GM18867 (cell line): ENCODE measurements at regions not wholly inside any gene's neighbourhood (a gene's known extent, or its start where the extent isn't known, plus 50 kb on each side); places are given as distances from the start of the nearest gene placed in this dataset.

Experiments
- ATAC-seq: cut with Tn5 transposase; IDR thresholded peaks from one replicate; pipeline ENCODE4 v1.9.1; 2021; ENCODE audit warnings: mild to moderate bottlenecking, moderate library complexity; ENCODE audit not compliant: unreplicated experiment

DNA sequence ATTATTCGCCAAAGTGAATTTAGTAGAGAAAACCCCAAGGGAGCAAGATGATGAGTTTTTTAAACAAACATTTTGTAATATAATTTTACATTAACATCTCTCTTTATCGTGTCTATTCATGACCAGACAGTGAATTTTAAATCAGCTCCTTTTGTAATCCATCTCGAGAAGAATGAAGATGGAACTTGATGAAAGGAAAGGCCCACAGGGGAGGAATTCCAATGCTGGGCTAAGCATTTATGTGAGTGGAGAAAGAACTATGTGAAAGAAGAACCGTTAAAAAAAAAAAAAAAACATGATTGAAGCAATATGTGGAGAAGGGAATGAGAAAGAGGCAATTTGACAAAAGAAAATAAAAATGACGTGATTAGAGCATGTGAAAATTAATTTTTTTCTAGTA is 170.6 kb downstream of the KCTD12 start:
- ATAC-seq, result no peak

DNA sequence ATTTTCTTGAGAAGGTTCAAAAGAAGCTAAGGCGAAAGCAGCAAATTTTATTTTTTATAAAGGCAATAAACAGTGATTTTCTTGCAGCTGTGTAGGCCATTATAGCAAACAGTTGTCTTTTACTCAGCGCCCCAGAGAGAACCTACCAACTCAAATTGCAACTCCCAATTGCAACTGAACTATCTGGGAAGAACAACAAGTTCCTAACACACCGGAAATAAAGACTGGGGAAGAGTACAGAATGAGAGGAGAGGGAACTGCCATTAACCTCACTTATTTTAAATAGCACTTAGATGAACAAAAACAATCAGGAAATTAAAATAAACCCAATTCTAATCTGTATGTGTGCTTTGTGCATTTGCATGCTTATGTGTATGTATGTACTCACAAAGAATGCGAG is 171.1 kb downstream of the KCTD12 start:
- ATAC-seq, result no peak

DNA sequence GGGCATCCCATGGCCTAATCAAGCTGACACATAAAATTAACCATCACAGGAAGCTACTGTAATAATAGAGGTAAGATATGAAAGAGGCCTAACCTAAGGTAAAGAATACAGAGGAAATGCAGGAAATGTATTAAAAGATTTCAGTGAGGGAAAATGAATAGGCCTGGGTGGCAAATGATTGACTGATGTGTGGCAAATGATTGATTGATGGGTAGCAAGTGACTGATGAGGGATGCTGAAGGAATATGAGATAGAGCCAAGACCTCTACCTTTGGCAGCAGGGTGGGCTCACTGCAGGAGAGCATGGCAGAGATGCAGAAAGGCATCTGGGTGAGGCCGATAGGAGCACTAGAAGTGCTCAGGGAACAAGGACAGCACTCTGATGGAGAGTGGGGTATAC is 172.9 kb downstream of the KCTD12 start:
- ATAC-seq, result no peak

DNA sequence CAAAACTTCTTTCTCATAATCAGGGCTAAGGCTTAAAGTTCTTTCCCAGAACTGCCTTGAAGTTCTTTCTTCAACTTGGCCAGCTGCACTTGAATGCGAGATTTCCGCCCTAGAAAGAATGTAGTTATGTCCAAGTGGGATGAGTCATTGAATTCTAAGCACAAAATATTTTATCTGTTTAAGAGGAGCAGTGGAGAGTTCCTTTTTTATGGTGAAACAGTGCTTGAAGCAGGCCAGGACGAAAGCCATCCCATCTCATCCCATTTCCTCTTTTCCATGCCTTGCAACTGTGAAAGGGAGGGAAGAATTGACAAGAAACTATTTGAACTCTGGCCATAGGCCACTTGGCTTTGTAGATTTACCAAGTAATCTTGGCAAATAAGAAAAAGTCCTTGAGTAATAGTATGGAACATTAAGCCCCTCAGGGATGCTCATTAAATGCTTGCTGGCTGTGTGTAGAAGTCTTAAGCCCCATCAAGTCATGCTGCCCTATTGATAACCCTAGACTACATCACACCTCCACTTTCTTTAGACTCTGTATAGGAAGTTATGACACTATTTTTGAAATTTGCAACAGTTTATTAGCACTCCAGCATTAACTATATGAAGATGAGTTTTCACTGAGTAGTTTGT is 174.5 kb downstream of the KCTD12 start:
- ATAC-seq, result no peak

DNA sequence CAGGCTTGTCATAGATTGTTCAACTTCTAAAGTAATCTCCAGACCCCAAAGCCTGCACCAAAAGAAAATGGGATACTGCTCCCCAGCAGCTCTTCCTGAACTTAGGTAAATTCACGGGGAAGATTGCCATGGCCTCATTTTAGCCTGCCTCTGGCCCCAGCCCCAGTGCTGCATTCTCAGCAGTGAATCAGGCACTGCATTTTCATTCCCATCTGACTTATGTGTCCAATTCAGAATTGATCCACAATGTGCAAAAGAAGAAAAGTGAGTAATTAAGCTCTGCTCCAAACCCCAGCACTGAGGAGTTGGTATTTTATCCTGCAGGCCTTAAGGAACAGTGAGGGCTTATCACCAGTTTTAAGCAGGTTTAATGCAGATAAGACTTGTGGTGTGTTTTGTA is 176.4 kb downstream of the KCTD12 start:
- no peak for ATAC-seq

DNA sequence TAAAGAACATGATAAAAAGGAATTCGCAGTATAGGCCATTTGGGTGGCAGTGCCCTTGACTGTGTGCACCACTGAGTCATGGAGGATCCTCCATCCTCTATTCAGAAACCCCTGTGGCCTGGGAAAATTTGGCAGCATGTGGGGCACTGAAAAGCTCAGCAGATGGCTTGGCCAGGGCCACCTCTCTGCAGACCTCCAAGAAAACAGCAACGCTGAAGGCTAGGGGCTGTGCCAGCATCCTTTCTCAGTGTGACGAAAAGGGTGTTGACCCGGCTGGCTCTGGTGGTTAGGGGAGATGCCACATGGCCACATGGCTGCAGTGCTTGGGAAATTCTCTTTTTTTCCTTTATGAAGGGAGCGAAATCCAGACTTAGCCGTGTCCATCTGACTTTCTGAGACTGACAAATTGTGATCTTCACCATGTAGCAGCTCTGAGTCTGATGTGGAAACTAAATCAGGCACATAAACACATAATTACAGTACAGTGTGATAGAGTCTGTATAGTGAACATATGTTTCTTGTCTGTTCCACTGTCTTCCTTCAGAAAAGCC is 178.0 kb downstream of the KCTD12 start:
- no peak for ATAC-seq

DNA sequence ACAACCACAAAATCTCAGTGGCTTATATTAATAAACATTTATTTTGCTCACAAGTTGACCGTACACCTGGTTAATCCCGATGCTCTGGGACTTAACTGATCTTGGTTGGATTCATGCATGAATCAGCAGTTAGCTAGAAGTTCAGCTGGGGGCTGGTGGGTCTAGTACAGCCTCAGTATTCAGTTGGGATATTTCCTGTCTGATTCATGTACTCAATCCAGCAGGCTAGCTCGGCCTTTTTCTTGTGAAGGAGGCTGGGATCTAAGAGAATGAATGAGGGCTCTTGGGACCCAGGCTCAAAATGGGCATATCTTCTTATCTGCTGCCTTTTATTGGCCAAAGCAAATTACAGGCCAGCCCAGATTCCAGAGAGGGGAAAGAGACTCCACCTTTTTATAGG is 178.8 kb downstream of the KCTD12 start:
- ATAC-seq, result no peak

DNA sequence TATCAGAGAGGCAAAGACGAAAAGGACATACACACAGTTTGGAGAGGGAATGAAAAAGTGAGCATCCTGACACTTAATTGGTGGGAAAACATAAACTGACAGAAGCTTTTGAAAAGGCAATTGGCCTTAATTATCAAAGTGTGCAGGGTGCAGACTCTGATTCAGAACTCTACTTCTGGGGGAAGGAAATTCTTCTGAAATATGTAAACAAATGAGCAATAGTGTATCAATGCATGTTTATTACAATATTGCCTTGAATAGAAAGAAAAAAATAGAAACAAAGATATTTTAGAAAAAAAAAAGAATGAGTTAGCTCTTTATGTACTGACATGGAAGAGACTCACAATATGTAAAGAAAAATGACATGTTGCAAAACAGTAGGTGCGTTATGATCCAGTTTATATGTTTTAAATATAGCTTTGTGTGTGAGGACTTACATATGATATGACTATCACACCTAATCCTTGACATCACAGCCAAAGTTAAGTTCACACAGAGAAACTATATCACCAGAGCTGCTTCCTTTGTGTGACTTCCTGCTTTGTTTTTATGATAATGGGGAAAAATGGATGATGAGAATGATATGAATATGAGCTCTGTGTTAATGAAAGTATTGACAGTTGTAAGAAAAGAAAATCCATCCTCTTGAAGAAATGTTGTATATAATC is 182.4 kb downstream of the KCTD12 start:
- no peak for ATAC-seq

DNA sequence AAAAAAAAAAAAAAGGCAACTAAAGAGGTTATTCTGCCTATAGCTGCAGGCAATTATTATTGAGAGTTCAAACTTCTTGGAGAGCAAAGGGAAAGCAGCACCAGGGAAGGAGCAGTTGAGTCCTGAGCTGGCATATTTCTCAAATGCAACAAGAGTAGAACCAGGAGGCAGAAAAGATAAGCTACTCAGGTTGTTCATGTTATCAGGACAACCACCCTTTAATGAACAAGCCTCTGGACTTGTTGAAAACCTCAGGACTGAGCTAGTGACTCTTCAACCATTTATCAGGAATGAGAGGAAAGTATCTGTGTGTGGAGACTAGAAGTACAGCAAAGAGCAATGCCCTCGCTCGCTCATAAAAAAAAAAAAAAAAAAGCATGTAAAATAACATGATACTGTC is 183.0 kb downstream of the KCTD12 start:
- ATAC-seq, result no peak

DNA sequence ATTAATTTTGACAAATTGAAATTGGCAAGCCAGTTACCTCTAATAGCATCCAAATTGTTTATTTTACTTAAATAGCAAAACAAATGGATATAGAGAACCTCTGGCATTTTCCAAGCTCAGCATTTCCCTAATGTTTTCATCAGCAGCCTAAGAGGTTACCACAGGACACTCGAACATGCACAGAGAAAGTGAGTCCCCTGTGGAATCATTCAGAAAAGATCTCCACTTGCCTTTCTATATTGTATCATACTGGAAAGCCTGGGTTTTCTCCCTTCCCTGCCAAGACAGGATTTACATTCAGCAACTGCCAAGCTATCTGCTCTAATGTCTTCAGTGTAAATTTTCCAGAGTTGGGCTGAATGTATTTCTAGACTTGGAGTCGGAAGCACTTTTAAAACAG is 188.9 kb downstream of the KCTD12 start:
- no peak for ATAC-seq

DNA sequence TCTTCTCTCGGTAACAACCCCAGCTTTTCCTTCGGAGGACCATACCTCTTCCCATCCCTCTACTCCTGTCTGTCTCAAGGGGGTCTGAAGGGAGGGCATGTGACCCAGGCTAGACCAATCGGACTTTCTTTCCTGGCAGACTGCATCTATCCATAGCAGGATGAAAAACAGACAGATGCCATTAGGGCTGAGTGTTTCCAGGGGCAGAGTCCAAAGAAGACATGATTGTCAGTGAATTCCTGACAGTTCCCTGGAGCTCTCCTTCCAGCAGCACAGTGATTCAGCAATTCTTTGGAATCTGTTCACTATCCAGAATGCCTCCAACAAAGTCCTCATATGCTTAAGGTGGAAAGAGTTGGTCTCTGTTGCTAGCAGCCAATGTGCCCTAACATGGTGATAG is 189.8 kb downstream of the KCTD12 start:
- ATAC-seq, result no peak

DNA sequence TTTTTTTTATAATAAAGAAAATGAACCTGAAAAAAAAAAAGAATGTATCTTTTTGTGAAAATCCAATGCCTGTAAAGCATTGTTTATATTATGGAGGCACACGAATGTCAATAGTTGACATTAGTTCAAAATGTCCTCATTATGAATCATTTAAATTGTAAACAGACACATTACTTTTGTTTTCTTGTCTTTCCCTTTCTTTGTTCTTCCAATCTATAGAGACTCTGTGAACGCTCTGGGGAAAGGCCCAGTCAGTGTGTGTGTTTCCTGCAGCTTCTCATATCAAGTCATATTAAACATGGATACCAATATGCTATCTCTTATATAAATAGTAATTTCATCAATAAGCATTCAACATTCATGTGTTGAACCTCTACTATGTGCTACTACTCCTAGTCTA is 193.1 kb downstream of the KCTD12 start:
- ATAC-seq, result no peak

DNA sequence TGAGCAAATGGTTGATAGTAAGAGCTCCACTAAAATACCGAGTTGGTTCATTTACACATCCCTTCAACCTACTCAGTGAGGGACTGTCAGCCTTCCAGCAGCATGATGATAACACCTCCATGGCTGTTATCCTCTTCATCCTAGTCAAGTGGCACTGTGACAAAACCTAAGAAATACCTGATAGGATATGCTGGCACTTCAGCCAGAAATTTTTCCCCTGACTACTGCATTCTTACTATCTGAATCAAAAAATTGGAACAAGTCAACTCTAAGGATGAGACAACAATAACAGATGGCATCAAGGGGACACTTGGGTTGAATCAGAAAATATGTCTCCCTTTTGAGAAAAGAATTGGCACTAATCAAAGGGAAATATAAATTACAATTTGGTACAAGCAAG is 193.9 kb downstream of the KCTD12 start:
- no peak for ATAC-seq

DNA sequence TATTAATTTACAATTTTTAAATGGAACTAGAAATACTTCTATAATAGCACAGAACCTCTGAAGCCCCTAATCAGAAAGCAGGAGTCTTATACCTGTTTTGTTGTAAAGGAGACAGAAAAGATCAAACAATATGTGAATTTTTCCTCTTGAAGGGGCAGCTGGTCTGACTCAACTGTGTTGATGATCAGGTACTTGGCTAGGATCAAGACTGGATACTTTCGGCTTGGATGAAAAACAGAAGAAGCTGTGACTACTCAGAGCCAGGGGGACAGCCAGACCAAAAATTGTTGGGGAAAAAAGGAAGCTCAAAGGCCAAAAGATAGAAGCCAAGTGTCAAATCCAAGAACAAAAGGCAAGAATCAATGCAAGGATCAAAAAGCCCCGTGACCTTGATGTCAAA is 195.6 kb downstream of the KCTD12 start:
- no peak for ATAC-seq

DNA sequence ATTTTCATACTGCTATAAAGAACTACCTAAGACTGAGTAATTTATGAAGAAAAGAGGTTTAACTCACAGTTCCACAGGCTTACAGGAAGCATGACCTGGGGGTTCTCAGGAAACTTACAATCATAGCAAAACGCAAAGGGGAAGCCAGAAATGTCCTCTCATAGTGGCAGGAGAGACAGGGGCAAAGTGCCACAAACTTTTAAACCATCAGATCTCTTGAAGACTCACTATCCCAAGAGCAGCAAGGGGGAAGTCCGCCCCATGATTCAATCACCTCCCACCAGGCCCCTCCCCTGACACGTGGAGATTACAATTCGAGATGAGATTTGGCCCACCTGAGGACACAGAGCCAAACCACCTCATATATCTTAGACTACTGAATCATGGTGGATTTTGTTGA is 198.7 kb downstream of the KCTD12 start:
- ATAC-seq, result no peak

DNA sequence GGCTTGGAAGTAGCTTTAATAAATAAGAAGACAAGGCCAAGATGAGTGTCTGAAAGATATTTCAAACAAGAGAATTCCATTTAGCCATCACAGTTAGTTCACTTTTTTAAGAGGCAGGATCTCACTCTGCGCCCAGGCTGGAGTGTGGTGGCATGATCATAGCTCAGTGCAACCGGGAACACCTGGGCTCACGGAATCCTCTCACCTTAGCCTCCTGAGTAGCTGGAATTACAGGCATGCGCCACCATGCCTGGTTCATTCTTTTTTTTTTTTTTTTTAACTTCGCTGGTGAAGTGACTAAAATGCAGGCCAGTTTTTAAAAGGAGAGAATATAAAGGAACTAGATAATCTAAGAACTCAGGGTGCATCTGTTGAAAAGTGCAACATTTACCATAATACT is 200.3 kb downstream of the KCTD12 start:
- no peak for ATAC-seq

DNA sequence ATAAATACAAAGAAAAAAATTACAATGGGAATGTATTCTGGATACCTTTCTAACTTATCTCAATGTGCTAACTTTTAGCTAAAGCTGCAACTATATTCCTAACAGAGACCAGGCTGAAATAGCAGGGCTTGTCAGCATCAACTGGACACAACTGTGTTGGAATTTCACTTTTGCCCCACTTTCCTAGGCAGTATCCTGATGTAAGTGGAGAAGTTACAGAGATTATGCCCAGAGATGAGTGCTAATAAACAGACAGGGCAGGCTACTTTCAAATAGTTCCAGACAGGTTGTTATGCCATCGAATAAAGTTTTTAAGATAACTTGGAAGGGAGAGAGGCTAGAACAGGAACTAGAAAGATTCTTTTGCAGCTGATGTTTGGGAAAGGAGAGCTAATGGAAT is 201.9 kb downstream of the KCTD12 start:
- ATAC-seq, result no peak

DNA sequence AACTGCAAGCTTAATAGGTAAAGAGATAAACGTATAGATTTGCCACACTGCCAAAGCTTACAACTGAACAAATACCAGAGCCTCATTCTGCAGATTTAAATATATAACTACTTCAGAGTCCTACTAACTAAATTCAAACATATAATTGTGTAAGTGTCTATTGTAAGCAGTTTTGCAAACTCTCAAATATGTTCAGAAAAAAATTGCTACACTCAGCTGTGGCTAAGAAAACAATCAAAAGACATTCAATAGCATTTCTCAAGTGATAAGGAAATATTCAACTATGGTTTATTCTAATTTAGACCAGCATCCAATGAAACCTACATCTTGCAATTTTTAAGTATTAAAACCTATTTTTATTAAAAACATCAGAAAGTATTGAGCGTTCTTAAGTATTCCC is 202.4 kb downstream of the KCTD12 start:
- ATAC-seq, result no peak

DNA sequence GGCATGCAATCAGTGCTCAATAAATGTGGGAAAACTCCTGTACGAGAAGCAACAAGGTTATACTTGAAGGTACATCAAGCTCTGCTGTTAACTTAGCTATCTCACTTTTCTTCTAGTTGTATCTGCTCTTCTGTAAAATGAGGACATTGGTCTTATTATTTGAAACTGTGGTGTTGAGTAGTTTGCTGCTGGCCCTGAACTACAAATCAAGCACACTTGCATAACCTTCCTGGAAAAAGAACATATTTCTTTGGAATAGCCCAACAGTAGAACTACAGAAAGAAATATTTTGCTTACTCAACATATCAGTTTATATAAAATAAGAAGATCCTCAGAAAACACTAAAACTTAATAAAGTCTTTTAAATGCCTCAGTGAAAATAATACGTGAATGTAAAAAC is 203.0 kb downstream of the KCTD12 start:
- no peak for ATAC-seq

DNA sequence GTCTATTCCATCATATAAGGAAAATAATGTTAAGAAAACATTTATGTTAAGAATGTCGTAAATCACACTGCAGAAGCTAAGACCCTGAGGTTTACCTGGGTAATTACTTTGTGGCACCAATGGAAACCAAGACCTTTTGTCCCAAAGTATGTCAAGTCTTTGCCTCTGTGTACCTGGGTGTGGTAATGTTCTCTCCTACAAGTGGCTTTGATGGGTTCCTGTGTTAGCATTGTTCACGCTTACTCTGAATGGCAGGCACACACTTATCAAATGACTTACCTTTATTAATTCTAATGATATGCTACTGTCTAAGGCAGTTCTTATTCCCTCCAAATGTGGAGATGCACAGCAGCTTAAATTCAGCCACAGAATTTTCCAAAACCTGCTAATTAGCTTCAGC is 206.1 kb downstream of the KCTD12 start:
- ATAC-seq, result no peak

DNA sequence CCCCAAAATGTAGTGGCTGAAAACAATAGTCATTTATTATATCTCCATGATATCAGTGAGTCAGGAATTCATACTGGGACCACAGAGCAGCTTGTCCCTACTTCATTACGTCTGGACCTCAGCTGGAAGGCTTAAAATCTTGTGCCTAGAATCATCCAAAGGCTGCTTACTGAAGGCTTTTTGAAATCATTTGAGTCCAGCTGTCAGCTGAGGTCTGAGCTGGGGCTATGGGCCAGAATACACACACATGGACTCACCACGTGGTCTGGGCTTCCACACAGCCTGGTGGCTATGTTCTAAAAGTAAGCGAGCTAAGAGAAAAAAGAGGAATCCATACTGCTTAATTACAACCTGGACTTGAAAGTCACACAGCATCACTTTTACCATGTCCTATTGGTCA is 209.2 kb downstream of the KCTD12 start:
- ATAC-seq, result no peak

DNA sequence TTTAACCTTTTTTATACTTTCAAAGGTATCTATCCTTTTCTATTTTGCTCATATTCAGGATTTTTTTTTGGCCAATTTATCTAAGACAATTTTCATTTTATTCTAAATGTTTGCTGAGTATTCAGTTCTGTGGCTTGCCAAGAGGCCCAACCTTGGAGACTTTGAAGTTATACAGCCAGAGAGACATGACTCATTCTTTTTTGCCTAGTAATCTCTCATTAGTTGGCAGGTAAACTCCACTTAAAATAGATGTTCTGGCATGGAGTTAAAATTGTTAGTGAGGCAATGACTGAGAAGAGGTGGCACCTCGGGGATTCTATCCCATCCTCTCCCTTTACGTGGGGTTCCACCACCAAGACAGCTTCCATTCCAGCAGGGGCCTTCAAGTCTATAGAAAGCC is 213.8 kb downstream of the KCTD12 start:
- ATAC-seq, result no peak

DNA sequence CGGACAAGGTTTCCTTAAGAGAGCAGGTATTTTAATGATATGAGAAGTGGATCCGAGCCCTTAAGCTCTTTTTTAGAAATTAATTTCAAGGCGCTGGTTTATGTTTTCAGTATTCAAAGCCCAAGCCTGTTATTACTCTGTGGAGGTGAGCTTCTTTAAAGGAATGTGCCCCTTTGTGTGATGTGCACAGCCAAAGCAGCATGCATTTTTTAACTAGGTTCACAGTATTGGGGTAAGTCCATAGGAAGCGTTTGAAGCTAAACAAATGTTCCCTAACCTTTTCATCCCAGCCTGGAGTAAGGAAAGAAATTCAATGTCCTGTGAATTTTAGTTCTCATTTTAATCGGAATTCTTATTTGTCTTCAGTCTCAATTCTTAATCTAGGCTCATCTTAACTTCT is 217.5 kb downstream of the KCTD12 start:
- no peak for ATAC-seq
